Trophoblast cell (in vitro differentiated cells and primary cell): ENCODE measurements at regions not wholly inside any gene's neighbourhood (a gene's known extent, or its start where the extent isn't known, plus 50 kb on each side); places are given as distances from the start of the nearest gene placed in this dataset.
A peak's percentile ranks its signal among the peaks of the same experiment; 100 is the strongest.

Source experiments
- DNase-seq, 2 donors: peaks; one replicate each; pipeline ENCODE4 v3.0.0-alpha.2; 2016
- H2AFZ ChIP-seq: 2 replicates; pipeline ENCODE4 v1.6.1; 2013; ENCODE audit warnings: low read length, moderate library complexity, mild to moderate bottlenecking; ENCODE audit not compliant: insufficient read depth, poor library complexity
- H2AK5ac ChIP-seq: 2 replicates; pipeline ENCODE4 v1.6.1; 2013; ENCODE audit warnings: mild to moderate bottlenecking, low read length
- H2BK120ac ChIP-seq: 2 replicates; pipeline ENCODE4 v1.6.1; 2013; ENCODE audit warnings: low read length, mild to moderate bottlenecking, moderate library complexity; ENCODE audit not compliant: insufficient read depth, poor library complexity
- H2BK12ac ChIP-seq: 2 replicates; pipeline ENCODE4 v1.6.1; 2013; ENCODE audit warnings: mild to moderate bottlenecking, low read length, moderate library complexity
- H2BK5ac ChIP-seq: 2 replicates; pipeline ENCODE4 v1.6.1; 2013; ENCODE audit warnings: low read length, low read depth, moderate library complexity, mild to moderate bottlenecking; ENCODE audit not compliant: poor library complexity
- H3K14ac ChIP-seq: 2 replicates; pipeline ENCODE4 v1.6.1; 2013; ENCODE audit warnings: mild to moderate bottlenecking, low read length
- H3K18ac ChIP-seq: 2 replicates; pipeline ENCODE4 v1.6.1; 2013; ENCODE audit warnings: mild to moderate bottlenecking, low read length
- H3K23ac ChIP-seq: 2 replicates; pipeline ENCODE4 v1.6.1; 2013; ENCODE audit warnings: low read length
- H3K27ac ChIP-seq: 2 replicates; pipeline ENCODE4 v1.5.1; 2013; ENCODE audit warnings: low read depth, mild to moderate bottlenecking, inconsistent platforms, low read length, moderate library complexity
- H3K27me3 ChIP-seq: 2 replicates; pipeline ENCODE4 v1.6.1; 2013; ENCODE audit warnings: inconsistent platforms, mild to moderate bottlenecking, low read length, moderate library complexity; ENCODE audit not compliant: insufficient read depth
- H3K36me3 ChIP-seq, 2 experiments: 1 replicate in 1 of 2; 2 replicates in 1 of 2; pipeline ENCODE4 v1.6.1; 2013; ENCODE audit warnings: low read length in 2 of 2, mild to moderate bottlenecking in 2 of 2, moderate library complexity in 1 of 2; ENCODE audit not compliant: insufficient read depth in 2 of 2, control insufficient read depth in 1 of 2
- H3K4ac ChIP-seq: 2 replicates; pipeline ENCODE4 v1.6.1; 2013; ENCODE audit warnings: low read depth, mild to moderate bottlenecking, low read length, moderate library complexity
- H3K4me1 ChIP-seq, 2 experiments: 1 replicate in 1 of 2; 2 replicates in 1 of 2; pipeline ENCODE4 v1.6.1; 2013; ENCODE audit warnings: low read length in 2 of 2, mild to moderate bottlenecking in 2 of 2, moderate library complexity in 1 of 2; ENCODE audit not compliant: insufficient read depth in 2 of 2, control insufficient read depth in 1 of 2
- H3K4me2 ChIP-seq: 2 replicates; pipeline ENCODE4 v1.6.1; 2013; ENCODE audit warnings: inconsistent platforms, mild to moderate bottlenecking, low read length, moderate library complexity
- H3K4me3 ChIP-seq: 2 replicates; pipeline ENCODE4 v1.5.1; 2013; ENCODE audit warnings: mild to moderate bottlenecking, low read depth, low read length, inconsistent platforms
- H3K79me1 ChIP-seq: one replicate; pipeline ENCODE4 v1.6.1; 2013; ENCODE audit warnings: low read length
- H3K79me2 ChIP-seq: 2 replicates; pipeline ENCODE4 v1.6.1; 2013; ENCODE audit warnings: low read length, mild to moderate bottlenecking; ENCODE audit not compliant: control insufficient read depth, insufficient read depth, poor library complexity
- H3K9ac ChIP-seq: 2 replicates; pipeline ENCODE4 v1.6.1; 2013; ENCODE audit warnings: mild to moderate bottlenecking, low read length
- H3K9me3 ChIP-seq: 2 replicates; pipeline ENCODE4 v1.6.1; 2013; ENCODE audit warnings: low read depth, mild to moderate bottlenecking, control low read depth, inconsistent platforms, low read length; ENCODE audit not compliant: insufficient read depth
- H4K12ac ChIP-seq: 2 replicates; pipeline ENCODE4 v1.6.1; 2013; ENCODE audit warnings: low read depth, mild to moderate bottlenecking, low read length, moderate library complexity
- H4K8ac ChIP-seq: 2 replicates; pipeline ENCODE4 v1.6.1; 2013; ENCODE audit warnings: low read depth, mild to moderate bottlenecking, low read length, moderate library complexity
- H4K91ac ChIP-seq: one replicate; pipeline ENCODE4 v1.6.1; 2013; ENCODE audit warnings: low read depth, mild to moderate bottlenecking, low read length, moderate library complexity
- WGBS: extraction: QIAGEN DNeasy Blood & Tissue Kit; methylation state at CpG from one replicate; pipeline ENCODE4 v1.1.7; 2013; ENCODE audit warnings: missing lambda C conversion rate; ENCODE audit not compliant: insufficient read length, insufficient coverage; ENCODE audit errors: extremely low coverage; 5-methylcytosine and 5-hydroxymethylcytosine counted together

GRCh38 chr4:123233136-123233768 lies 163.3 kb upstream of the SPRY1 start:
- Histone ChIP-seq H3K9me3 (peaks cover 3% of the 10 kb centered on the region), H3K18ac (no peak overlapping the region), H3K27me3 (no peaks in the 10 kb centered on the region), H3K79me2 (no peaks in the 10 kb centered on the region), H3K4me3 (no peak overlapping the region), H3K4me1 (no peaks in the 10 kb centered on the region), H3K79me1 (no peaks in the 10 kb centered on the region), H2BK12ac (no peak overlapping the region), H4K12ac (no peak overlapping the region), H2AK5ac (no peak overlapping the region), H2BK120ac (no peak overlapping the region), H3K27ac (no peak overlapping the region), H3K9ac (no peak overlapping the region), H3K14ac (no peak overlapping the region), H3K4ac (no peak overlapping the region), H4K91ac (no peak overlapping the region), H2AFZ (no peak overlapping the region), H3K36me3 (no peaks in the 10 kb centered on the region), H2BK5ac (no peak overlapping the region), H4K8ac (no peak overlapping the region), H3K4me2 (no peak overlapping the region), H3K23ac (no peak overlapping the region)
- WGBS = no CpG with 5 or more reads among the region's 4 CpGs
- DNase-seq = no peak

GRCh38 chr4:123234955-123235354 lies 161.6 kb upstream of the SPRY1 start:
- Histone ChIP-seq H3K4me2 (no peak overlapping the region), H3K4me1 (no peaks in the 10 kb centered on the region), H3K79me2 (no peaks in the 10 kb centered on the region), H3K14ac (no peak overlapping the region), H3K27ac (no peak overlapping the region), H3K9ac (no peak overlapping the region), H3K79me1 (no peaks in the 10 kb centered on the region), H3K18ac (no peak overlapping the region), H2BK120ac (no peak overlapping the region), H4K91ac (no peak overlapping the region), H2AK5ac (no peak overlapping the region), H2BK5ac (no peak overlapping the region), H3K4ac (no peak overlapping the region), H2BK12ac (no peak overlapping the region), H4K8ac (no peak overlapping the region), H2AFZ (no peak overlapping the region), H4K12ac (no peak overlapping the region), H3K23ac (no peak overlapping the region), H3K4me3 (no peak overlapping the region), H3K27me3 (no peaks in the 10 kb centered on the region), H3K9me3 (peaks cover 3% of the 10 kb centered on the region), H3K36me3 (no peaks in the 10 kb centered on the region)
- peak in 1 of 2 donors; percentile 67 for DNase-seq

DNA sequence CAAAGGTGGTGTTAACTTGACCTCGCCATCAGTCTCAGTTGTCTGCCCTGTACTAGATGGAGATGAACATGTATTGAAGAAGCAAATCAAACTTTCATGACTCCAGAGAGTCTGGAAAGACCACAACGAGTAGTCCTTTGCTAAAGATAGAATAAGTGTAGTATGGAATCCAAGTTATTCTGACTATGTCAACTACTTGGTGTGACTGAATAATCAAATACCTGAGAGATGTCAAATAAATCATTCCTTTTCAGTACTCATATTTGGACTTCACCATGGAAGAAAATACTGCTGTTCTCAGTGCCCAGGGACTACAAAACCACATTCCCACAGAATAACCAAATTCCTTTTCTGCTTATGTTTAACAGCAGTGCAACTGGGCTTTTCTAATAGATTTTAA lies 161.2 kb upstream of the SPRY1 start:
- H2BK12ac ChIP-seq = no peak overlapping the region
- no peaks in the 10 kb centered on the region for H3K27me3 ChIP-seq
- H3K27ac ChIP-seq = no peak overlapping the region
- DNase-seq = peak in 1 of 2 donors; percentile 42
- no peak overlapping the region for H3K4ac ChIP-seq
- no peak overlapping the region for H2AK5ac ChIP-seq
- H3K18ac ChIP-seq = no peak overlapping the region
- H2BK120ac ChIP-seq = no peak overlapping the region
- H3K14ac ChIP-seq = no peak overlapping the region
- H3K9ac ChIP-seq = no peak overlapping the region
- H3K36me3 ChIP-seq = no peaks in the 10 kb centered on the region
- no CpG with 5 or more reads among the region's 2 CpGs for WGBS
- peaks cover 3% of the 10 kb centered on the region for H3K9me3 ChIP-seq
- no peak overlapping the region for H3K23ac ChIP-seq
- H2AFZ ChIP-seq = no peak overlapping the region
- H3K4me1 ChIP-seq = no peaks in the 10 kb centered on the region
- no peak overlapping the region for H4K91ac ChIP-seq
- H3K79me1 ChIP-seq = no peaks in the 10 kb centered on the region
- no peak overlapping the region for H3K4me3 ChIP-seq
- no peak overlapping the region for H2BK5ac ChIP-seq
- no peaks in the 10 kb centered on the region for H3K79me2 ChIP-seq
- H4K12ac ChIP-seq = no peak overlapping the region
- H4K8ac ChIP-seq = no peak overlapping the region
- H3K4me2 ChIP-seq = no peak overlapping the region

GRCh38 chr4:123236606-123237005 lies 160.0 kb upstream of the SPRY1 start:
- no peak overlapping the region for H2BK12ac ChIP-seq
- no peak for DNase-seq
- H2AFZ ChIP-seq = no peak overlapping the region
- no peak overlapping the region for H2BK5ac ChIP-seq
- H3K4me1 ChIP-seq = no peaks in the 10 kb centered on the region
- no peak overlapping the region for H4K91ac ChIP-seq
- H4K12ac ChIP-seq = no peak overlapping the region
- H3K9ac ChIP-seq = no peak overlapping the region
- no peak overlapping the region for H3K18ac ChIP-seq
- peaks cover 3% of the 10 kb centered on the region for H3K9me3 ChIP-seq
- H2BK120ac ChIP-seq = no peak overlapping the region
- no peak overlapping the region for H3K14ac ChIP-seq
- H3K79me1 ChIP-seq = no peaks in the 10 kb centered on the region
- H3K4me3 ChIP-seq = no peak overlapping the region
- no peaks in the 10 kb centered on the region for H3K36me3 ChIP-seq
- no peaks in the 10 kb centered on the region for H3K79me2 ChIP-seq
- no peak overlapping the region for H2AK5ac ChIP-seq
- H3K4me2 ChIP-seq = no peak overlapping the region
- H3K23ac ChIP-seq = no peak overlapping the region
- H4K8ac ChIP-seq = no peak overlapping the region
- no peak overlapping the region for H3K27ac ChIP-seq
- no CpG with 5 or more reads among the region's 2 CpGs for WGBS
- no peaks in the 10 kb centered on the region for H3K27me3 ChIP-seq
- H3K4ac ChIP-seq = no peak overlapping the region
